ENCODE measurements at regions not wholly inside any gene's neighbourhood (a gene's known extent, or its start where the extent isn't known, plus 50 kb on each side); places are given as distances from the start of the nearest gene placed in this dataset.

GRCh38 chr2:155703917-155704316 lies 628.6 kb downstream of the NR4A2 start:
- no peak for TF ChIP-seq CTCF (IDR thresholded peaks at IDR 0.05; ENCODE audit: poor library complexity, severe bottlenecking)
- Histone ChIP-seq H3K36me3 (ENCODE audit: low read depth) (no peaks in the 10 kb centered on the region), H3K27me3 (ENCODE audit: insufficient read depth, poor library complexity, severe bottlenecking) (no peaks in the 10 kb centered on the region), H3K4me1 (ENCODE audit: insufficient read depth, poor library complexity, severe bottlenecking) (no peaks in the 10 kb centered on the region), H3K4me3 (ENCODE audit: severe bottlenecking) (no peak overlapping the region), H3K27ac (ENCODE audit: poor library complexity, severe bottlenecking) (no peak overlapping the region), H3K9me3 (ENCODE audit: severe bottlenecking) (no peaks in the 10 kb centered on the region)
- no peak for DNase-seq (ENCODE audit: low spot score)
- ATAC-seq (ENCODE audit: low read depth) = no peak

- no peak for ATAC-seq (ENCODE audit: low read depth)
- no peak overlapping the region for H3K4me3 ChIP-seq (ENCODE audit: severe bottlenecking)
- H3K27me3 ChIP-seq (ENCODE audit: insufficient read depth, poor library complexity, severe bottlenecking) = no peaks in the 10 kb centered on the region
- no peak overlapping the region for H3K27ac ChIP-seq (ENCODE audit: poor library complexity, severe bottlenecking)
- no peaks in the 10 kb centered on the region for H3K4me1 ChIP-seq (ENCODE audit: insufficient read depth, poor library complexity, severe bottlenecking)
- no peak for TF ChIP-seq CTCF (IDR thresholded peaks at IDR 0.05; ENCODE audit: poor library complexity, severe bottlenecking)
- no peaks in the 10 kb centered on the region for H3K9me3 ChIP-seq (ENCODE audit: severe bottlenecking)
- no peak for DNase-seq (ENCODE audit: low spot score)
- no peaks in the 10 kb centered on the region for H3K36me3 ChIP-seq (ENCODE audit: low read depth)
Observed at GRCh38 chr2:155703048-155703447, 629.5 kb downstream of the NR4A2 start.

GRCh38 chr2:155701721-155702120 lies 630.8 kb downstream of the NR4A2 start:
- Histone ChIP-seq H3K27me3 (ENCODE audit: insufficient read depth, poor library complexity, severe bottlenecking) (no peaks in the 10 kb centered on the region), H3K4me3 (ENCODE audit: severe bottlenecking) (no peak overlapping the region), H3K4me1 (ENCODE audit: insufficient read depth, poor library complexity, severe bottlenecking) (no peaks in the 10 kb centered on the region), H3K27ac (ENCODE audit: poor library complexity, severe bottlenecking) (no peak overlapping the region), H3K36me3 (ENCODE audit: low read depth) (no peaks in the 10 kb centered on the region), H3K9me3 (ENCODE audit: severe bottlenecking) (no peaks in the 10 kb centered on the region)
- no peak for ATAC-seq (ENCODE audit: low read depth)
- TF ChIP-seq CTCF (IDR thresholded peaks at IDR 0.05; ENCODE audit: poor library complexity, severe bottlenecking) = no peak
- no peak for DNase-seq (ENCODE audit: low spot score)

- DNase-seq (ENCODE audit: low spot score) (no peak), ATAC-seq (ENCODE audit: low read depth) (no peak)
- TF ChIP-seq CTCF (IDR thresholded peaks at IDR 0.05; ENCODE audit: poor library complexity, severe bottlenecking) = no peak
- no peaks in the 10 kb centered on the region for H3K4me1 ChIP-seq (ENCODE audit: insufficient read depth, poor library complexity, severe bottlenecking)
- no peaks in the 10 kb centered on the region for H3K9me3 ChIP-seq (ENCODE audit: severe bottlenecking)
- no peaks in the 10 kb centered on the region for H3K27me3 ChIP-seq (ENCODE audit: insufficient read depth, poor library complexity, severe bottlenecking)
- H3K36me3 ChIP-seq (ENCODE audit: low read depth) = no peaks in the 10 kb centered on the region
- no peak overlapping the region for H3K4me3 ChIP-seq (ENCODE audit: severe bottlenecking)
- no peak overlapping the region for H3K27ac ChIP-seq (ENCODE audit: poor library complexity, severe bottlenecking)
Observed at GRCh38 chr2:155696571-155696970, 636.0 kb downstream of the NR4A2 start.

GRCh38 chr2:155695505-155695904 lies 637.0 kb downstream of the NR4A2 start:
- no peak overlapping the region for H3K27ac ChIP-seq (ENCODE audit: poor library complexity, severe bottlenecking)
- no peak for TF ChIP-seq CTCF (IDR thresholded peaks at IDR 0.05; ENCODE audit: poor library complexity, severe bottlenecking)
- ATAC-seq (ENCODE audit: low read depth) = no peak
- no peaks in the 10 kb centered on the region for H3K27me3 ChIP-seq (ENCODE audit: insufficient read depth, poor library complexity, severe bottlenecking)
- no peak overlapping the region for H3K4me3 ChIP-seq (ENCODE audit: severe bottlenecking)
- H3K36me3 ChIP-seq (ENCODE audit: low read depth) = no peaks in the 10 kb centered on the region
- H3K9me3 ChIP-seq (ENCODE audit: severe bottlenecking) = no peaks in the 10 kb centered on the region
- H3K4me1 ChIP-seq (ENCODE audit: insufficient read depth, poor library complexity, severe bottlenecking) = no peaks in the 10 kb centered on the region
- no peak for DNase-seq (ENCODE audit: low spot score)
